ENCODE measurements at regions not wholly inside any gene's neighbourhood (a gene's known extent, or its start where the extent isn't known, plus 50 kb on each side); places are given as distances from the start of the nearest gene placed in this dataset.

DNA sequence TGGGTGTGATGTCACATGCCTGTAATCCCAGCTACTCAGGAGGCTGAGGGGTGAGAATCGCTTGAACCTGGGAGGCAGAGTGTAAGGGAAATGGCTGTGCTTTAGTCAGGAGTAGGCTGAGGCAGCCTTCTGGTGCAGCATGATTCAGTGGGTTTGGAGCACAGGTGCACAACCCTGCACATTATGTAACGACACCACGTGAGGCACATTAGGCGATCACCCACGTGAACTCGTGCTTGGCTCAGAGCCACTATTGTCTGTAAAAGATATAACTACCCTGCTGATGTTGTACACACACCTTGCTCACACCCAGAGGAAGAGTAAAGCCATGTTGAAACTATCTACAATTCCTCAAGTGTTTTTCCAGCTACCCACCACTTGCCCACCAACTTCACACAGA lies 54.8 kb upstream of the ZC3H15 start:
- H3K27ac Mint-ChIP-seq: no peak overlapping the region
- ATAC-seq: no peak
- H3K4me1 Mint-ChIP-seq: peaks cover 8% of the 10 kb centered on the region
- DNase-seq: no peak
- no peaks in the 10 kb centered on the region for H3K9me3 Mint-ChIP-seq
- H3K27me3 Mint-ChIP-seq: no peaks in the 10 kb centered on the region
- no peak overlapping the region for H3K4me3 Mint-ChIP-seq

DNA sequence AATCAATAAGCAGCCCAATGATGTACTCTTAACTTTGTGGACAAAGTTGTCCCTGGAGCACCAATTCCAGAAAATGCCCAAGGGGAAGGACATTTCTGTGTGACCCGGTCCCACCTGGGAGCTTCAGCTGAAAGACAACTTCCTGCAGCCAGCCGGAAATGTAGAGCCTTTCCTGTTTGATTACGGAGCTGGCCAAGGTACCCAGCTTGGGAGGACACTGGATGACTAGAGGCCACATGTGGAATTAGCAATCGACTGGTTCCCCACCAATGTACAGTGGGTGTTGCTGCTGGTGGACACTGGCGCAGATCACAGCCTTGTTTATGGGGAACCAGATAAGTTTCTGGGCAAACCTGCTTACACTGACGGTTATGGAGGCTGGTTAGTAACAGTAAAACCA lies 53.0 kb upstream of the ZC3H15 start:
- Mint-ChIP-seq H3K9me3 (peaks cover 0 to 9% of the 10 kb centered on the region in 2 donors), H3K27me3 (no peaks in the 10 kb centered on the region), H3K27ac (no peak overlapping the region), H3K4me3 (no peak overlapping the region), H3K4me1 (no peaks in the 10 kb centered on the region)
- DNase-seq: no peak
- no peak for ATAC-seq

DNA sequence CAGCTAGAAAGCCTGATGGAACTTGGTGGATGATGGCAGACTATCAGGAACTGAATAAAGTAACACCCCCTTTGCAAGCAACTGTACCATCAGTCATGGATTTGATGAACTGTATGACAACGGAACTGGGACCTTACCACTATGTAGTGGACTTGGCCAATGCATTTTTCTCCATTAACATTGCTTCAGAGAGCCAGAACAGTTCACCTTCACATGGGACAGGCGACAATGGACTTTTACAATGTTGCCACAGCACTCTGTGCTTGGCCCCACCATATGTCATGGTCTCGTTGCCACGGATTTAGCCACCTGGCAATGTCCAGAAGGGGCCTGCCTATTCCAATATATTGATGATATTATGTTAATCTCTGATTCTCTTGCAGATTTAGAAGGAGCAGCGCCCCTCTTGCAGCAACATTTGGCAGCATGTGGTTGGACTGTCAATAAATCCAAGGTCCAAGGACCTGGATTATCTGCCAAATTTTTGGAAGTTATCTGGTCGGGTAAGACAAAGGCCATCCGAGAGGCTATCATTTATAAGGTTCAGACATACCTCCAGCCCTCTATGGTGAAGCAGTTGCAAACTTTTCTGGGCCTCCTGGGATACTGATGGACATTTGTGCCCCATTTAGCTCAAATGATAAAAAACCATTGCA lies 52.2 kb upstream of the ZC3H15 start:
- Mint-ChIP-seq H3K9me3 (peaks cover 3 to 17% of the 10 kb centered on the region in 2 donors), H3K4me1 (no peaks in the 10 kb centered on the region), H3K4me3 (no peak overlapping the region), H3K27me3 (no peaks in the 10 kb centered on the region), H3K27ac (no peak overlapping the region)
- no peak for ATAC-seq
- no peak for DNase-seq

Measured in stimulated activated naive CD8-positive, alpha-beta T cell treated with anti-CD3 and anti-CD28 coated beads, Interleukin-15, amount 100 ng/mL, for 72 hours (primary cell).